HG03097 (cell line): ENCODE measurements at regions not wholly inside any gene's neighbourhood (a gene's known extent, or its start where the extent isn't known, plus 50 kb on each side); places are given as distances from the start of the nearest gene placed in this dataset.

Experiments used
- ATAC-seq: cut with Tn5 transposase; IDR thresholded peaks from one replicate; pipeline ENCODE4 v1.9.1; 2021; ENCODE audit not compliant: unreplicated experiment, low FRiP score

- peak; percentile 92 for ATAC-seq
Measured at GRCh38 chr13:58587183-58587582, 955.6 kb downstream of the PCDH17 start.

- ATAC-seq, result no peak
Measured at GRCh38 chr13:58592052-58592451, 960.5 kb downstream of the PCDH17 start.

- ATAC-seq, result no peak
Measured at GRCh38 chr13:58592786-58593185, 961.2 kb downstream of the PCDH17 start.

DNA sequence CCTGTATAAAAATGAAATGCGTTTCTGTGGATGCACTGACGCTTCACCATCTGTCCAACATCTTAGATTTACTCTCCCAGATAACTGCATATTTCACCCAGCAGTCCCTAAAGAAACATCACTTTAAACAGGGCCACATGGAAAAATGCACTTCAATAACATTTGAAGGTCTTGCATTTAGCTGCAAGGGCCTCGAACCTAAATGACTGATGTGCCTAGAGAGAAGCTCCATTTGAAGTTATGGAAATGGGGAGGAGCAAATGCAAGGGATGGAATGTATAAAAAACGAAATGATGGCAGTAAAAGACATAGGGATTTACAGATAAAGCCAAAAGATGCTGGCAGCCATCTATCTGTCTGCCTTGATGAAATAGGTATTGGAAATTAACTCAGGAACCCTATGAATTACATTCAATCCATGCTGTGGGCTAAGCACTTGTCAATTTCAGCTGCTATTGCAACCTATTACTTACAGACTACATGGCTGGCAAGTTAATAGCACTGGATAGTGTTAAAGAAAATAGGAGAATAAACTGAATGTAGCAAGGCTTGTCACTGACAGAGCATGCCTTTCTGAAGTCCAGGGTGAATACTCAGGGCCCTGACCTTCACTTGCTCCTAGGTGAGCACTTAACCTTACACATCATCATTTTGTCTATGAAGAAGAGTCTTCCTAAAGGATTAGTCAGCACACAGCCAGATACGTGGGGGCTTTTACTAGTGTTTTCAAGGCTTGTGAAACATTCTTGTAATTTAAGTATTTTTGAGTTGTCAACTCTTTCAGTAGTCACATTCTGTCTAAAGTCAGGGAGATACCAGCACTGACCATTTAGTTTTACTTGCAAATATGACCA lies 963.4 kb downstream of the PCDH17 start:
- ATAC-seq, result no peak

DNA sequence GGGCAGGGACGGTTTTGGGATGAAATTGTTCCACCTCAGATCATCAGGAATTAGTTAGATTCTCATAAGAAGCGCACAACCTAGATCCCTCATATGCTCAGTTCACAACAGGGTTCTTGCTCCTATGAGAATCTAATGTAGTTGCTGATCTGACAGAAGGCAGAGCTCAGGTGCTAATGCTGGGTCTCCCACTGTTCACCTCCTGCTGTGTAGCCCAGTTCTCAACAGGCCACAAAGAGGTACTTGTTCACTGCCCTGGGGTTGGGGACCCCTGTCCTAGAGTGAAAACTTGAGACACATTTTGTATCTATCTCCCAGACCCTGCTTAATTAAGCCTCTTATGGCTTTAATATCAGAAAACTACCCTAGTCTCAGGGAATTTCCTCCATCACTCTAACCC lies 966.0 kb downstream of the PCDH17 start:
- ATAC-seq, result no peak

DNA sequence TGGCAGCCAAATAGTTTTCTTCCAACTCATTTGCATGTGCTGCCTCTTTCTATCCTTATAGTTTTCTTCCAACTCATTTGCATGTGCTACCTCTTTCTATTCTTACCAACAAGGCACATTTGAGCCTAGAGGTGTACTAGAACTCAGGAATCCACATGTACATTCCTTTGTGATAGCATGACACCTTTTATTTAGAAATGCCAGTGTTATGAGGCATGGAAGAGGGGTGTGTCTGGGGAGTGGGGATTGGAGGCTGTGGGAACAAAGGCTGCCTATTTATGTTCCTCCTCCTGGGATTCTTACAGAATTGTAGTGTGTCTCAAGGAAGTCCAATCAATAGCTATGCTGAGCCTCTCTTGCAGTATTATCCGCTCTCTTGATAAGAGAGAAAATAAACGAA lies 966.7 kb downstream of the PCDH17 start:
- no peak for ATAC-seq

GRCh38 chr13:58611117-58611516 lies 979.6 kb downstream of the PCDH17 start:
- ATAC-seq, result no peak

GRCh38 chr13:58617880-58618665 lies 986.5 kb downstream of the PCDH17 start:
- ATAC-seq, result no peak

- ATAC-seq, result no peak
Measured at GRCh38 chr13:58619396-58620113, 988.0 kb downstream of the PCDH17 start.

- ATAC-seq, result no peak
Measured at GRCh38 chr13:58620176-58620575, 988.6 kb downstream of the PCDH17 start.

DNA sequence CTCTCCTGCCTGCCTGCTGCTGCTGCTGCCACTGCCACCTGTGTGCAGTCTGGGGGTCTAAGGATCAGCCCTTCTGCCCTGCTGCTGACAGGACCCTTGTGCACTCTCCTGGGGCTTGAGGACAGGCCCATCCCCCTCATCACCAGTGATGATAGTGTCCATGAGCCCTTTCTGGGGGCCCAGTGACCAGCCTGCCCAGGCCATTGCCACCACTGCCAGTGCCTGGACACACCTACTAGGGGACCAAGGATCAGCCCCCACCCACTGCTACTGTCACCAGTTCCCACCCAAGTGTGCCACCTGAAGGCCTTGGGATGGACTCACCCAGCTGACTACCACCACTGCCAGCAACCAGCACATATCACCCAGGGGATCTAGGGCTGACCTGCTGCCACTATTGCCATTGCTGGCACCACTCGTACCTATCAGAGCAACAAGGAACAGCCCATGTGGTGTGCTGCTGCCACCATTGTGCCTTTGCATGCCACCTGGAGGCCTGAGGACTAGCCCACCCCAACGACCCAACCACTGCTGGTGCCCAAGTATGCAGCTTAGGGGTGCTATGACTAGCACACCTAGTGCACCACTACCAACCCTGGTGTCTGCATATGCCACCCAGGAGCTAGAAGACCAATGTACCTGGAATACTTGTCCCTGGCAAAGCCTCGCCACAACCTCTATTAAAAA lies 994.3 kb downstream of the PCDH17 start:
- ATAC-seq, result no peak

DNA sequence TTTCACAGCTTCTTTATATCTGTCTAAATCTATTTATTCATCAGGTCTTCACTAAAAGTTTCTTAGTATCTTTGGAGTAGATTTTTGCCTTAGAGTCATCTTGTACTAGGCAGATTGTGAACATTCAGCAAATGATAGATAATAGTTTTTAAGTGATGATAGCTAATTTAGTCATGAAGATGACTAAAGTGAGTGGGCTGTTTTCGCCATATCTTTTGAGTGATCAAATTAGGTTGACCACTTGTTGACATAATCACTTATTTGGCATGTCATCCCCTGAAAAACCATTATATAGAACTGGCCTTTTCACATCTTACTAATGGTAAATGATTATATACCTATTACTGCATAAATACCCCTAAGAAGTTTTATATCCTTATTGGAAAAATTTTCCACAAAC lies 999.2 kb downstream of the PCDH17 start:
- ATAC-seq, result no peak

- ATAC-seq, result no peak
Measured at GRCh38 chr13:58633226-58633625, 1001.7 kb downstream of the PCDH17 start.

DNA sequence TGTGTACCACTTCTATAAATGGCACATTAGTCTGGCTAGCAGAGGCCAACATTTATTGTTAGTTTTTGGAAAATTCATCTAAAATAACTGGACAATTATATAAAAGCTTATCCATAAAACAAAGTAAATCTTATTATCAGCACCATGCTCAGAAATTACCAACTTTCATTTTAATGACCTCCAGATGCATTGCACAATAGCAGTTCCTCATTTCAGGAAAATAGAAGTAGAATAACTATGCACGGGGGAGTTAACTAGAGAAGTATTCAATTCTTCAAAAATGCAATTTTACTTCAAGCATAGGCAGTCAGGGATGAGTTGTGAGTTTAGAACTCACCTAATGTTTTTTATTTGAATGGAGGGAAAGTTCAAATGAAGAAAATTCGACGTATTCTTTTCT lies 1023.5 kb downstream of the PCDH17 start:
- no peak for ATAC-seq

- ATAC-seq, result no peak
Measured at GRCh38 chr13:58660826-58661225, 1029.3 kb downstream of the PCDH17 start.

- ATAC-seq, result no peak
Measured at GRCh38 chr13:58666331-58666730, 1034.8 kb downstream of the PCDH17 start.

DNA sequence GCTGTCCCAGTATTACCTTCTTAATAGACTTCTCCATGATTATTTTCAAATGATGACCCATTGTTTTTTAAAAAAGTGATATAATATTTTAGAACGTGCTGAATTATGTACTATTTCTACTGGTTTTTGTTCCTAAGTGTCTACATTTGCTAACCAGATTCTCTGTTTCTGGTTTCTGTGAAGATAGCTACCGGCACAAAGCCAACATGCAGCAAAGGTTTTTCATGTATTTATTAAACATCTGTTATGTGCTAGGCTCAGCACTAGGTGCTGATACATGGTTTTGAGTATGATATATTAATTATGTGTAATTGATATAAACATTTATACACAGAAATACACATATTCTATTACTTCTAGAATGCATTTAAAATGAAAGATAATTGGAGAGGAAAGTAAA lies 1035.6 kb downstream of the PCDH17 start:
- ATAC-seq, result no peak

DNA sequence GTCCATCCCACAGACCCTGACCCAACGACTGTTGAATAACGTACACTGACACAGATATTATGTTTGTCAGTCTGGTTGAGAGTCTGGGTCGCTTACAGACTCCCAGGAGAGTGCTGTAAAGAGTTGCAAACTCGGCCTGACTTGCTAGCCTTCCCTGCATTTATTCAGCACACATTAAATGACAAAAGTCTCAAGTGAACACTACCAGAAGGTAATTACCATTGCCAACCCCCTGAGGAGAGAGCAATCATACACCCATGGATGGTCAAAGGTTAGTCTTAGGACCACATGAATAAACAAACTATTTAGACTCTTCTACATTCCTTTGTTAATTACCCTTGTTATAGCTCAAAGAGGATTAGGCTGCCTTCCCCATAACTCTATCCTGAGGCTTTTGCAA lies 1048.6 kb downstream of the PCDH17 start:
- no peak for ATAC-seq

GRCh38 chr13:58682616-58683015 lies 1051.1 kb downstream of the PCDH17 start:
- ATAC-seq, result no peak

DNA sequence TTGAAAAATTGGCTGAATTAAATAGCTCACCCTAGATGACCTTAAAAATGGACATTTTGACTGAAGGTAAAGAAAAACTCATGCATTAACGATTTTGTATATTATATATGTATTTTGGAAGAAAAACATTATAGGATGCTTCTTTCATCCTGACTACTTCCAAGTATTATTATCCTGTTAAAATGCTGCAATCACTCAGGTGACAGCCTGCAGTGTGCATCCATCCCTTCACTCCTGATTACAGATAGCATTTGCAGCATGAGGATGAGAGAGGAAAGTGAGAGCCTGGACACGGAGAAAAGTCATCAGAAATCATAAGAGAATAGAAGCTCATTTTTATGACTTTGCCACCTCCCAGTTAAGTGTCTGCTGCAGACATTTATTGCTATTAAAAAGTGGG lies 1055.6 kb downstream of the PCDH17 start:
- no peak for ATAC-seq

DNA sequence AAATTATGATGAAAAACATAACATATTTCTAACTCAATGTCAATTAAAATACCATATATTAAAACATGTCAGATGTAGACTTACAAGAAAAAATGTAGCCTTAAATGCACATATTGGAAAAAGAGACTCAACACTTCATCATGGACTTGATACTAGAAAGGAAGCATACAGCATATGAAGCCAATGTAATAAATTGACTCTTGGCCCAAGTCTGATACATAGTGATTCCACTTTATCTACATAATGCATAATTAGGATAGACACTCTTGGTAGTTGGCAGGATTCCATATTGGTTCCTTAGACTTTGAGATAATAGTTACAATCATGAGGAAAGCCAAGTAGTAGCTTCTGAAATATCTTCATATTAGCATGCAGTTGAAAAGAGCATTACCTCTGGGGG lies 1067.0 kb downstream of the PCDH17 start:
- ATAC-seq, result no peak
